ENCODE measurements at regions not wholly inside any gene's neighbourhood (a gene's known extent, or its start where the extent isn't known, plus 50 kb on each side); places are given as distances from the start of the nearest gene placed in this dataset.

DNA sequence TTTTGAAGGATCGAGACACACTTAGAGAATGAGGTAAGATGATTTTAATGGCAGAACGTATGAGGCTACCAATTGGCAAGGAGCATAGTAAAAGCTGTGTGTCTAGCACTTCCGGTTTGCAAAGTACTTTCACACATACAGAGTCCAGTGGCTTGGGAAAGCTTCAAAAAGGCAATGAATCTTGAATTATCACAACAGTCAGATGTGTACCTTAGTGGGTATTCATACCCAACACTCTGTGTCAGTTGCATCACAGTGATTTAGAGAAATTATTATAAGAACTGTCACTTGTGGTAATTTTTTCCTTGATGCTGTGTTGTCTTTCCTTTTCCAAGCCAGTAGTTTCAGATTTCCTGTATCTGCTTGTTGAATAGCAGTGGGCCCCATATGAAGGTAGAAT lies 424.1 kb downstream of the PCNX1 start:
- H3K4me3 ChIP-seq (ENCODE audit: low read depth, low read length), result no peak overlapping the region
- DNase-seq (ENCODE audit: low read depth), result no peak
- TF ChIP-seq, protein P1, sequence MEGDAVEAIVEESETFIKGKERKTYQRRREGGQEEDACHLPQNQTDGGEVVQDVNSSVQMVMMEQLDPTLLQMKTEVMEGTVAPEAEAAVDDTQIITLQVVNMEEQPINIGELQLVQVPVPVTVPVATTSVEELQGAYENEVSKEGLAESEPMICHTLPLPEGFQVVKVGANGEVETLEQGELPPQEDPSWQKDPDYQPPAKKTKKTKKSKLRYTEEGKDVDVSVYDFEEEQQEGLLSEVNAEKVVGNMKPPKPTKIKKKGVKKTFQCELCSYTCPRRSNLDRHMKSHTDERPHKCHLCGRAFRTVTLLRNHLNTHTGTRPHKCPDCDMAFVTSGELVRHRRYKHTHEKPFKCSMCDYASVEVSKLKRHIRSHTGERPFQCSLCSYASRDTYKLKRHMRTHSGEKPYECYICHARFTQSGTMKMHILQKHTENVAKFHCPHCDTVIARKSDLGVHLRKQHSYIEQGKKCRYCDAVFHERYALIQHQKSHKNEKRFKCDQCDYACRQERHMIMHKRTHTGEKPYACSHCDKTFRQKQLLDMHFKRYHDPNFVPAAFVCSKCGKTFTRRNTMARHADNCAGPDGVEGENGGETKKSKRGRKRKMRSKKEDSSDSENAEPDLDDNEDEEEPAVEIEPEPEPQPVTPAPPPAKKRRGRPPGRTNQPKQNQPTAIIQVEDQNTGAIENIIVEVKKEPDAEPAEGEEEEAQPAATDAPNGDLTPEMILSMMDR (conservative IDR thresholded peaks at IDR 0.05; ENCODE audit: low read depth, low read length), result no peak

GRCh38 chr14:71332476-71332875 lies 425.2 kb downstream of the PCNX1 start:
- no peak overlapping the region for H3K4me3 ChIP-seq (ENCODE audit: low read depth, low read length)
- TF ChIP-seq, protein P1 (conservative IDR thresholded peaks at IDR 0.05; ENCODE audit: low read depth, low read length), result no peak
- no peak for DNase-seq (ENCODE audit: low read depth)

DNA sequence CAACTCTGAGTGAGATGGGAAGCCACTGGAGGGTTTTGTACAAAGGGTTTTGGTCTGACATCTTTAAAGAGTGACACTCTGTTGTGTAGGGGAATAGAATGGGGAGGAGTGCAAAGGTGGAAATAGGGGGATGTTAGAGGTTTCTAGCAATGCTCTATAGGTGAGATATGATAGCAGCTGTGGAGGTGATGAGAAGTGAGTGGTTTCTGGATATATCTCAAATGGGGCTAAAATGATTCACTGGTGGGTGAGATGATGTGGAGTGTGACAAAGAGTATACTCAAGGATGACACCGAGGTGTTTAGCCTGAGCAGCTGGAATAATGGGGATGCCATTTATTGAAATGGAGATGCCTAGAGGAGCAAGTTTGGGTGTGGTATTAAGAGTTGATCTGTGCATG lies 426.4 kb downstream of the PCNX1 start:
- no peak for DNase-seq (ENCODE audit: low read depth)
- TF ChIP-seq, protein P1 (conservative IDR thresholded peaks at IDR 0.05; ENCODE audit: low read depth, low read length), result no peak
- H3K4me3 ChIP-seq (ENCODE audit: low read depth, low read length), result no peak overlapping the region

DNA sequence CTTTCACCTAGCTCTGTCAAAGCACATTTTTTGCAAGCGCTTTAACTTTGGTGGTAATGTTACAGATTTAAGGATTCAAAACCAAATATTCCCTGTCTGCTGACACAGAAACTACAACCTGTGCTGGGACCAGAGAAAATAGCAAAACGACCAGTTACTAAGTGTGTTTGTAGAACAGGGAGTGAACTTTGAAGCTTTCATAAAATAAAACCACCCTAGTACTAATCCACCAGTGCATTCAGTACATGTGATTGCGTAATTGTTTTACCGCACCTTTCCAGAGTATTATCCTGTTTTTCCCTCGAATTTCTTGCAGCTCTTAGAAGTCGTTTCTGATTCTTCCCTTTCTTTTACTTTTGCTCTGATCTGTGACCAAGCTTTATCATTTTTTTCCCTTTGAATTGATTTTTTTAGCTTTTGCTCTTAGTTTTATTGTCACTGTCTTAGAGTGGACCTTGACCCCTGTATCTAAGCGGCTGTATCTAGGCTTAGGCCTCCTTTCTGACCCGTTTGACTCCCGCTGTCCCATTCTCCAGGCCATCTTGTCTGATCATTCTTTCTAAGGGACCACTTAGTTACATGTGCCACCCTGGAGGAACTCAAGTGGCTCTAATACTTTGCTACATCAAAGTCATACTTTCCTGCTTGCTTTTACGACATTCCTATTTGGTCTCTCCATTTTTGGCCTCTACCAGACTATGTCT lies 429.4 kb downstream of the PCNX1 start:
- no peak for DNase-seq (ENCODE audit: low read depth)
- TF ChIP-seq, protein P1 (conservative IDR thresholded peaks at IDR 0.05; ENCODE audit: low read depth, low read length), result no peak
- H3K4me3 ChIP-seq (ENCODE audit: low read depth, low read length), result no peak overlapping the region

GRCh38 chr14:71338153-71338552 lies 430.9 kb downstream of the PCNX1 start:
- H3K4me3 ChIP-seq (ENCODE audit: low read depth, low read length), result no peak overlapping the region
- DNase-seq (ENCODE audit: low read depth), result no peak
- TF ChIP-seq, protein P1 (conservative IDR thresholded peaks at IDR 0.05; ENCODE audit: low read depth, low read length), result no peak

GRCh38 chr14:71339650-71340415 lies 432.6 kb downstream of the PCNX1 start:
- TF ChIP-seq, protein P1 (conservative IDR thresholded peaks at IDR 0.05; ENCODE audit: low read depth, low read length), result no peak
- H3K4me3 ChIP-seq (ENCODE audit: low read depth, low read length), result no peak overlapping the region
- DNase-seq (ENCODE audit: low read depth), result no peak

Measured in choroid plexus epithelial cell (primary cell).